ENCODE measurements at regions not wholly inside any gene's neighbourhood (a gene's known extent, or its start where the extent isn't known, plus 50 kb on each side); places are given as distances from the start of the nearest gene placed in this dataset.

DNA sequence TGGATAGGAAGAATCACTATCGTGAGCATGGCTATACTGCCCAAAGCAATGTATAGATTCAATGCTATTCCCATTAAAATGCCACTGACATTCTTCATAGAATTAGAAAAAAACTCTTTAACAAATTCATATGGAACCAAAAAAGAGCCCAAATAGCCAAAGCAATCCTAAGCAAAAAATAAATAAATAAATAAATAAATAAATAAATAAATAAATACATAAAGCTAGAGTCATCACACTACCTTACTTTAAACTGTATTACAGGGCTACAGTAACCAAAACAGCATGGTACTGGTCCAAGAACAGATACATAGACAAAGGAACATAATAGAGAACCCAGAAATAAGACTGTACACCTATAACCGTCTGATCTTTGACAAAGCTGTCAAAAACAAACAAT is 180.4 kb upstream of the CDKN2B start:
- TF ChIP-seq CTCF (IDR thresholded peaks at IDR 0.05) (no peak), POLR2A (IDR thresholded peaks at IDR 0.05) (no peak), POLR2AphosphoS5 (IDR thresholded peaks at IDR 0.05) (no peak)

Data from prostate gland (tissue), 2 donors.